ENCODE measurements at regions not wholly inside any gene's neighbourhood (a gene's known extent, or its start where the extent isn't known, plus 50 kb on each side); places are given as distances from the start of the nearest gene placed in this dataset.
"Not testable (repeated sequence)": the region's sequence is repeated elsewhere in the genome, so short reads cannot be mapped to it uniquely, and the experiment has no call there.

- DNase-seq (ENCODE audit: low read depth, low spot score) = no peak
Observed at GRCh38 chr5:138702166-138703077, 50.8 kb upstream of the CTNNA1 start.

- DNase-seq (ENCODE audit: low read depth, low spot score) = no peak
Observed at GRCh38 chr5:138701678-138702077, 51.5 kb upstream of the CTNNA1 start.

- no peak for DNase-seq (ENCODE audit: low read depth, low spot score)
Observed at GRCh38 chr5:138700581-138701362, 52.5 kb upstream of the CTNNA1 start.

- DNase-seq (ENCODE audit: low read depth, low spot score) = no peak
Observed at GRCh38 chr5:138699482-138699881, 53.7 kb upstream of the CTNNA1 start.

- DNase-seq (ENCODE audit: low read depth, low spot score) = no peak
Observed at GRCh38 chr5:138698713-138699112, 54.5 kb upstream of the CTNNA1 start.

GRCh38 chr5:138697720-138698360, 55.4 kb upstream of the CTNNA1 start:
- DNase-seq (ENCODE audit: low read depth, low spot score) = no peak

- DNase-seq (ENCODE audit: low read depth, low spot score) = no peak
Observed at GRCh38 chr5:138696501-138696900, 56.7 kb upstream of the CTNNA1 start.

GRCh38 chr5:138695781-138696180, 57.4 kb upstream of the CTNNA1 start:
- no peak for DNase-seq (ENCODE audit: low read depth, low spot score)

- DNase-seq (ENCODE audit: low read depth, low spot score) = no peak
Observed at GRCh38 chr5:138694146-138694545, 59.1 kb upstream of the CTNNA1 start.

GRCh38 chr5:138692370-138692769, 60.9 kb upstream of the CTNNA1 start:
- no peak for DNase-seq (ENCODE audit: low read depth, low spot score)

GRCh38 chr5:138686668-138687067, 66.6 kb upstream of the CTNNA1 start:
- no peak for DNase-seq (ENCODE audit: low read depth, low spot score)

GRCh38 chr5:138685193-138685745, 68.0 kb upstream of the CTNNA1 start:
- no peak for DNase-seq (ENCODE audit: low read depth, low spot score)

GRCh38 chr5:138682462-138682861, 70.8 kb upstream of the CTNNA1 start:
- not testable (repeated sequence) for DNase-seq (ENCODE audit: low read depth, low spot score)

- DNase-seq (ENCODE audit: low read depth, low spot score) = not testable (repeated sequence)
Observed at GRCh38 chr5:138678826-138679225, 74.4 kb upstream of the CTNNA1 start.

GRCh38 chr5:138677782-138678181, 75.4 kb upstream of the CTNNA1 start:
- no peak for DNase-seq (ENCODE audit: low read depth, low spot score)

GRCh38 chr5:138676556-138677193, 76.5 kb upstream of the CTNNA1 start:
- no peak for DNase-seq (ENCODE audit: low read depth, low spot score)

GRCh38 chr5:138676002-138676401, 77.2 kb upstream of the CTNNA1 start:
- DNase-seq (ENCODE audit: low read depth, low spot score) = no peak

- no peak for DNase-seq (ENCODE audit: low read depth, low spot score)
Observed at GRCh38 chr5:138668451-138669380, 84.5 kb upstream of the CTNNA1 start.

- not testable (repeated sequence) for DNase-seq (ENCODE audit: low read depth, low spot score)
Observed at GRCh38 chr5:138667782-138668331, 85.4 kb upstream of the CTNNA1 start.

GRCh38 chr5:138666226-138666742, 86.9 kb upstream of the CTNNA1 start:
- no peak for DNase-seq (ENCODE audit: low read depth, low spot score)
